ENCODE measurements at regions not wholly inside any gene's neighbourhood (a gene's known extent, or its start where the extent isn't known, plus 50 kb on each side); places are given as distances from the start of the nearest gene placed in this dataset.

DNA sequence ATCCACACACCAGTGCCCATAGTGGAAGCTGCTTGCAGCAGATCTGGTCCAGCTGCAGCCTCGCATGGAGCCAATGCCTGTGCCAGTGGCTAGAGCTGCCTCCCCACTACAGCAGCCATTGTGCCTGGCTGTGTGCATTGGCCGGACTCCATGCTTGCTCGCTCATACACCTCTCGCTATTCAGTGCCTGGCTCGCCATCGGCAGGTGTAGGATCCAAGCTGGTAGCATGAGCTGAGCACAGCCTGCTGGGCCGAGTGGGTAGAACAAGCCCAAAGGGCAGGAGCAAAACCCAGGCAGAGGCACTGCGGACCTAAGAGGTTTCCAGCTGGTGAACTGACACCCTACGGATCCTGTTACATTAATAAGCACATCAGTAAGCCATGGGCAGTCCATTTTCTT lies 1184.1 kb downstream of the AMY1C start:
- WGBS, result 83% methylated on average over 9 of the region's 9 CpGs
- no peaks in the 10 kb centered on the region for H3K36me3 ChIP-seq (ENCODE audit: control insufficient read depth in 4 of 4, insufficient read depth in 3 of 4, low read depth in 1 of 4, low read length in 3 of 4)
- DNase-seq (ENCODE audit: low spot score), result no peak
- no peaks in the 10 kb centered on the region for H3K9me3 ChIP-seq (ENCODE audit: control insufficient read depth in 4 of 4, low read length in 3 of 4)
- no peak overlapping the region for H3K9ac ChIP-seq (ENCODE audit: low read depth in 1 of 2, low read length in 2 of 2)
- no peak for TF ChIP-seq GABPA (IDR thresholded peaks at IDR 0.05 in 1 of 2, conservative IDR thresholded peaks at IDR 0.05 in 1 of 2)
- TF ChIP-seq, protein P1, sequence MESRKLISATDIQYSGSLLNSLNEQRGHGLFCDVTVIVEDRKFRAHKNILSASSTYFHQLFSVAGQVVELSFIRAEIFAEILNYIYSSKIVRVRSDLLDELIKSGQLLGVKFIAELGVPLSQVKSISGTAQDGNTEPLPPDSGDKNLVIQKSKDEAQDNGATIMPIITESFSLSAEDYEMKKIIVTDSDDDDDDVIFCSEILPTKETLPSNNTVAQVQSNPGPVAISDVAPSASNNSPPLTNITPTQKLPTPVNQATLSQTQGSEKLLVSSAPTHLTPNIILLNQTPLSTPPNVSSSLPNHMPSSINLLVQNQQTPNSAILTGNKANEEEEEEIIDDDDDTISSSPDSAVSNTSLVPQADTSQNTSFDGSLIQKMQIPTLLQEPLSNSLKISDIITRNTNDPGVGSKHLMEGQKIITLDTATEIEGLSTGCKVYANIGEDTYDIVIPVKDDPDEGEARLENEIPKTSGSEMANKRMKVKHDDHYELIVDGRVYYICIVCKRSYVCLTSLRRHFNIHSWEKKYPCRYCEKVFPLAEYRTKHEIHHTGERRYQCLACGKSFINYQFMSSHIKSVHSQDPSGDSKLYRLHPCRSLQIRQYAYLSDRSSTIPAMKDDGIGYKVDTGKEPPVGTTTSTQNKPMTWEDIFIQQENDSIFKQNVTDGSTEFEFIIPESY (IDR thresholded peaks at IDR 0.05), result no peak
- no peak overlapping the region for H3K27ac ChIP-seq (ENCODE audit: low read depth in 1 of 2, low read length in 2 of 2)
- no peak overlapping the region for H3K4me3 ChIP-seq (ENCODE audit: low read depth in 1 of 3, low read length in 3 of 3)
- H3K4me1 ChIP-seq (ENCODE audit: control insufficient read depth in 4 of 4, insufficient read depth in 4 of 4, low read length in 3 of 4), result no peaks in the 10 kb centered on the region
- no peaks in the 10 kb centered on the region for H3K27me3 ChIP-seq (ENCODE audit: control insufficient read depth in 4 of 4, insufficient read depth in 4 of 4, low read length in 3 of 4)

DNA sequence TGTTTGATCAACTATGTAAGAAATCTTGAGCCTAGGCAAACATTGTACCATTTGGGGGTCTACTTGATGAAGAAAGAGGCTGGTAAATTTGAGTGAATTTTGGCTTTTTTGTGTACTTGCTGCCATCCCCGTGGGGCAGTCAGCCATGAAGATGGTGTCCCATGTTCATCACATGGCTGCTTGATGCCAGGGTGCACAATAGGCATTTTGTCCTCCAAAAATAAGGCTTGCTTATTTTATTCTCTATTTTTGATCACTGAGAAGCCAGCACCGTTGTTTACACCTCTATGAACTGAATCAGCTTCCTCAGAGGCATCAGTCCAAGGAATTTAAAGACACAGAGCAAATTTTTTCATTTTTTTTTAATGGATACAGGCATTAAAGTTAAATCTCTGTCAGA lies 1195.7 kb downstream of the AMY1C start:
- Histone ChIP-seq H3K9me3 (ENCODE audit: control insufficient read depth in 4 of 4, low read length in 3 of 4) (peaks cover 0 to 2% (median 0%) of the 10 kb centered on the region in 4 donors), H3K4me3 (ENCODE audit: low read depth in 1 of 3, low read length in 3 of 3) (no peak overlapping the region), H3K9ac (ENCODE audit: low read depth in 1 of 2, low read length in 2 of 2) (no peak overlapping the region), H3K4me1 (ENCODE audit: control insufficient read depth in 4 of 4, insufficient read depth in 4 of 4, low read length in 3 of 4) (no peaks in the 10 kb centered on the region), H3K27me3 (ENCODE audit: control insufficient read depth in 4 of 4, insufficient read depth in 4 of 4, low read length in 3 of 4) (no peaks in the 10 kb centered on the region), H3K27ac (ENCODE audit: low read depth in 1 of 2, low read length in 2 of 2) (no peak overlapping the region), H3K36me3 (ENCODE audit: control insufficient read depth in 4 of 4, insufficient read depth in 3 of 4, low read depth in 1 of 4, low read length in 3 of 4) (no peaks in the 10 kb centered on the region)
- DNase-seq (ENCODE audit: low spot score), result no peak
- WGBS, result 27% methylated on average over 2 of the region's 2 CpGs
- TF ChIP-seq EGR1 (IDR thresholded peaks at IDR 0.05; ENCODE audit: low read depth in 2 of 2) (no peak), JUND (IDR thresholded peaks at IDR 0.05) (no peak), HNF4A (conservative IDR thresholded peaks at IDR 0.05) (no peak), NR2F2 (IDR thresholded peaks at IDR 0.05) (no peak), FOXA2 (IDR thresholded peaks at IDR 0.05) (no peak)
- TF ChIP-seq, protein P1 (IDR thresholded peaks at IDR 0.05), result no peak
- TF ChIP-seq, protein P2, sequence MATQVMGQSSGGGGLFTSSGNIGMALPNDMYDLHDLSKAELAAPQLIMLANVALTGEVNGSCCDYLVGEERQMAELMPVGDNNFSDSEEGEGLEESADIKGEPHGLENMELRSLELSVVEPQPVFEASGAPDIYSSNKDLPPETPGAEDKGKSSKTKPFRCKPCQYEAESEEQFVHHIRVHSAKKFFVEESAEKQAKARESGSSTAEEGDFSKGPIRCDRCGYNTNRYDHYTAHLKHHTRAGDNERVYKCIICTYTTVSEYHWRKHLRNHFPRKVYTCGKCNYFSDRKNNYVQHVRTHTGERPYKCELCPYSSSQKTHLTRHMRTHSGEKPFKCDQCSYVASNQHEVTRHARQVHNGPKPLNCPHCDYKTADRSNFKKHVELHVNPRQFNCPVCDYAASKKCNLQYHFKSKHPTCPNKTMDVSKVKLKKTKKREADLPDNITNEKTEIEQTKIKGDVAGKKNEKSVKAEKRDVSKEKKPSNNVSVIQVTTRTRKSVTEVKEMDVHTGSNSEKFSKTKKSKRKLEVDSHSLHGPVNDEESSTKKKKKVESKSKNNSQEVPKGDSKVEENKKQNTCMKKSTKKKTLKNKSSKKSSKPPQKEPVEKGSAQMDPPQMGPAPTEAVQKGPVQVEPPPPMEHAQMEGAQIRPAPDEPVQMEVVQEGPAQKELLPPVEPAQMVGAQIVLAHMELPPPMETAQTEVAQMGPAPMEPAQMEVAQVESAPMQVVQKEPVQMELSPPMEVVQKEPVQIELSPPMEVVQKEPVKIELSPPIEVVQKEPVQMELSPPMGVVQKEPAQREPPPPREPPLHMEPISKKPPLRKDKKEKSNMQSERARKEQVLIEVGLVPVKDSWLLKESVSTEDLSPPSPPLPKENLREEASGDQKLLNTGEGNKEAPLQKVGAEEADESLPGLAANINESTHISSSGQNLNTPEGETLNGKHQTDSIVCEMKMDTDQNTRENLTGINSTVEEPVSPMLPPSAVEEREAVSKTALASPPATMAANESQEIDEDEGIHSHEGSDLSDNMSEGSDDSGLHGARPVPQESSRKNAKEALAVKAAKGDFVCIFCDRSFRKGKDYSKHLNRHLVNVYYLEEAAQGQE (IDR thresholded peaks at IDR 0.05), result no peak
- TF ChIP-seq, protein P3, sequence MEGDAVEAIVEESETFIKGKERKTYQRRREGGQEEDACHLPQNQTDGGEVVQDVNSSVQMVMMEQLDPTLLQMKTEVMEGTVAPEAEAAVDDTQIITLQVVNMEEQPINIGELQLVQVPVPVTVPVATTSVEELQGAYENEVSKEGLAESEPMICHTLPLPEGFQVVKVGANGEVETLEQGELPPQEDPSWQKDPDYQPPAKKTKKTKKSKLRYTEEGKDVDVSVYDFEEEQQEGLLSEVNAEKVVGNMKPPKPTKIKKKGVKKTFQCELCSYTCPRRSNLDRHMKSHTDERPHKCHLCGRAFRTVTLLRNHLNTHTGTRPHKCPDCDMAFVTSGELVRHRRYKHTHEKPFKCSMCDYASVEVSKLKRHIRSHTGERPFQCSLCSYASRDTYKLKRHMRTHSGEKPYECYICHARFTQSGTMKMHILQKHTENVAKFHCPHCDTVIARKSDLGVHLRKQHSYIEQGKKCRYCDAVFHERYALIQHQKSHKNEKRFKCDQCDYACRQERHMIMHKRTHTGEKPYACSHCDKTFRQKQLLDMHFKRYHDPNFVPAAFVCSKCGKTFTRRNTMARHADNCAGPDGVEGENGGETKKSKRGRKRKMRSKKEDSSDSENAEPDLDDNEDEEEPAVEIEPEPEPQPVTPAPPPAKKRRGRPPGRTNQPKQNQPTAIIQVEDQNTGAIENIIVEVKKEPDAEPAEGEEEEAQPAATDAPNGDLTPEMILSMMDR (IDR thresholded peaks at IDR 0.05; ENCODE audit: low read depth, low read length, missing input control), result no peak
- TF ChIP-seq, protein P4, sequence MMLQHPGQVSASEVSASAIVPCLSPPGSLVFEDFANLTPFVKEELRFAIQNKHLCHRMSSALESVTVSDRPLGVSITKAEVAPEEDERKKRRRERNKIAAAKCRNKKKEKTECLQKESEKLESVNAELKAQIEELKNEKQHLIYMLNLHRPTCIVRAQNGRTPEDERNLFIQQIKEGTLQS (IDR thresholded peaks at IDR 0.05), result no peak

Data from liver (tissue), 8 donors.